C4-2B (cell line): ENCODE measurements at regions not wholly inside any gene's neighbourhood (a gene's known extent, or its start where the extent isn't known, plus 50 kb on each side); places are given as distances from the start of the nearest gene placed in this dataset.

Experiments used
- CTCF ChIP-seq: fragments of 450-650 bp; conservative IDR thresholded peaks from 2 replicates; pipeline ENCODE4 v1.5.1; 2017; ENCODE audit warnings: mild to moderate bottlenecking
- ZFX ChIP-seq: fragments of 450-650 bp; IDR thresholded peaks from 2 replicates; pipeline ENCODE4 v1.6.1; 2017

- TF ChIP-seq CTCF, result no peak
- TF ChIP-seq ZFX, result no peak
Observed at GRCh38 chr9:89928521-89929275, 323.9 kb downstream of the GADD45G start.
